ENCODE measurements at regions not wholly inside any gene's neighbourhood (a gene's known extent, or its start where the extent isn't known, plus 50 kb on each side); places are given as distances from the start of the nearest gene placed in this dataset.
"Not testable (repeated sequence)": the region's sequence is repeated elsewhere in the genome, so short reads cannot be mapped to it uniquely, and the experiment has no call there.

DNA sequence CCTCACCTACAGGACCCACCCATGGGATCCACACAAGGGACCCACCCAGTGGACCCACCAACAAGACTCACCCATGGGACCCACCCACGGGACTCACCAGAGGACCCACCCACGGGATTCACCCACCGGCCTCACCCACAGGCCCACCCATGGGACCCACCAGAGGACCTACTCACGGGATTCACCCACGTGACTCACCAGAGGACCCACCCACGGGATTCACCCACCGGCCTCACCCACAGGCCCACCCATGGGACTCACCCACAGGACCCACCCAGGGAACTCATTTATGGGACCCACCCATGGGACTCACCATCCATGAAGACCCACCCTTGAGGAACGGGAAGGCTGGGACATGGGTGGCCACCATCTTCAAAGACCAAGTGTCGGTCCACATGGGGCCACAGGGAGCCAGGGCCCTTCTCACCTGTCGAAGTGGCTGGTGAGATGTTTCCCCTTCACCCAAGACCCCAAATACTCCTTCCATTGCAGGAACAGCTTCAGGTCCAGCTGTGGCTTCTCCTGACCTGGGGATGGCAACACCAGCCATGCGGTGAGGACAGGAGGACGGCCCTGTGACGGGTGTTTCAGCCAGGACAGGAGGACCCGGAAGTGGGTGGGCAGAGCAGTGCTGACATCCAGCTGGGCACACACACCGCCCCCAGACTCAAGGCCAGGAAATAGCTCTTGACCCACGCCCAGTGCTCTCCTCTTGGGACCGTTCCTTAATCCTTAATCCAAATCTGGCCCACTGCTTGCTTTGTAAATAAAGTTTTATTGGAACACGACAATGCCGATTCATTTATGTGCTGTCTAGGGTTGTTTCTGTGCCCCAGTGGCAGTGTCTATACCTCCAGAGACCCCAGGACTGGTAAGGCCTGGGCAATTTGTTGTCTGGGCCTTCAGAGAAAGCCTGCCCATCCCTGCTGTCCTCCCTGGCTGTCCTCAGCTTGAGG lies 1005.1 kb downstream of the BRD1 start:
- DNase-seq (ENCODE audit: low read depth in 2 of 2), result no peak

DNA sequence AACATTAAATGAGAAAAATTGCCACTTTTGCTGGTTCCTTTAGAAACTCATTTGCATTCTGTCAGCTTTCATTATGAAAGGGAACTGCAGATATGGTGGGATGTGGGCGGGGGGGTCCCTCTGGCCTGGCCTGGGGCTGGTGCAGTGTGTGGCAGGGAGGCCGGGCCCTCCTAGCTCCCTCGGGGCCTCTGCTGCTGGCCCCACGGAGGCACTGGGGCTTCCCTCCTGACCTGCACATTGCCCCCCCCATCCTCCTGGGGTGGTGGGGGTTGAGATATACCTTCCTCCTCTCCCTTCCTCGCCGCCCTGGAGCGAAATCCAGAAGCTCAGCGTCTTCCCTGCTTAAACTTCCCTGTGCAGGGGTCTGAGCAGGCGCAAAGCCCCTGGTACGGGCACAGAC lies 1005.9 kb downstream of the BRD1 start:
- DNase-seq (ENCODE audit: low read depth in 2 of 2), result no peak

DNA sequence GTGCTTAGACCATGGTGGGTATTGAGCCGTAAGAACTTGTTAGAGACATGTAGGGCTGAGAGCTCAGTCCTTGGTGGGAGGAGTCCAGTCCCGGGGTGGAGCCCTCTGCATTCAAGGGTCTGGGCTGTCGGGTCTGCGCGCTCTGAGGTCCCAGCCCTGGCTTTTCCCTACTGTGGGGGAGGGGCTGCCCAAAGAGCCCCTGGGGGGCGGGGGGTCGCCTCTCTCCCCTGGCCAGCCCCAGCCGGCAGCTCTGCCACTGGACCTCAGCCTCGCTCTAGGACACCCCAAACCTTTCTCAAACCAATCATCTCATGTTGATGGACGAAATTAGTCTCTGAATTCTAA lies 1006.4 kb downstream of the BRD1 start:
- DNase-seq (ENCODE audit: low read depth in 2 of 2), result no peak

DNA sequence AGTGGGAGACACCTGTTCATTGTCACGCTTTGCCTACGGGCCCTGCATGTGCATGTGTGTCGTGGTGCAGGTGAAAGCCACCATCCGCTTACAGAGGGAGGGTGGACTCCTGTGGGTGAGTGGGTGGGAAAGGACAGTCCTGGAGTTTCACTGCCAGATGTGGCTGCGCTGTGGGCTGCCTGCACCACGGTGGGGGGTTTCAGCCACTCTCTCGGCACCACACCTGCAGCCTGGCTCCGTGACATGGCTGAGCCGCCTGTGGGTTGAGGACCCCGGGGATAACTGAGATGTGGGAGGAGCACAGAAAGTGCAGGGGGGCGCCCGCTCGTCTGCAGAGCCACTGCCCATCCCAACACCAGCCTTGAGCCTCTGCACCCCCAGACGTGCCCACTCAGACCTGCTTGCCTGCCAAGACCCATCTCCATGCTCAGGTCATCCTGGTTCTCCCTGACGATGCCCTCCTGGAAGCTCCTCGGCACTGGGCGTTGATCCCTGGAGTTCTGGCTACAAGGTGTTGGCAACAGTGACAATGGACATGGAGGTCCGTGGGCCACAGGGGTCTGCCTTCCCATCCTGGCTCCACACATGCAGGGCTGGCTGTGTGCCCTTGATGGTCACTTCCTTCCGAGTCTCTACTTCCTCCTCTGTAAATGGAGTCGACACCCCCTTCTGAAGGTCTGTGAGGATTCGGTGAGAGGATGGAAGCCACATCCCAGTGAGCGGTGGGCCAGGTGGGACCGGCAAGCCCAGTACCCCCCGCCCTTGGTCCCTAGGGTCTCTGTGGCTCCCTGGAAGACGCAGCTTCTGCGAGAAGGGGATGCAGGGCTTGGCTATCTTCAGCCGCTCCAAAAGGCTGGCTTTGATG lies 1007.0 kb downstream of the BRD1 start:
- DNase-seq (ENCODE audit: low read depth in 2 of 2), result no peak

DNA sequence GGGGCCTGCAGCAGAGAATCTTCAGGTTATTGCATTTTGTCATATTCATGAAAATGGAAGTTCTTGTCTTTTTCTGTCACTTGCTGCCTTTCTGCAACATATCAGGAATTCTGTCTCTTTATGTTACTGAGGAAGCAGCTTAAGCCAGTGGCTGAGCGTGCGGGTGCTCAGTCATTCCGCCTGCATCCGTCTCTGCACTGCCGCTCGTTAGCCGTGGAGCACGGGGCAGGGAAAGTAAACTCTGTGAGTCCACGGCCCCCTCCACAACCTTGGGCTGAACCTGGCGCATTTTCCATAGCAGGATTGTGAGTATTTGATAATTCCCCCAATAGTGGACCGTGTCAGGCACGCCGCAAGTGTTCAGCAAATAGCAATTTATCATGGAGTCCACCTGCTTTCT lies 1007.7 kb downstream of the BRD1 start:
- no peak for DNase-seq (ENCODE audit: low read depth in 2 of 2)

DNA sequence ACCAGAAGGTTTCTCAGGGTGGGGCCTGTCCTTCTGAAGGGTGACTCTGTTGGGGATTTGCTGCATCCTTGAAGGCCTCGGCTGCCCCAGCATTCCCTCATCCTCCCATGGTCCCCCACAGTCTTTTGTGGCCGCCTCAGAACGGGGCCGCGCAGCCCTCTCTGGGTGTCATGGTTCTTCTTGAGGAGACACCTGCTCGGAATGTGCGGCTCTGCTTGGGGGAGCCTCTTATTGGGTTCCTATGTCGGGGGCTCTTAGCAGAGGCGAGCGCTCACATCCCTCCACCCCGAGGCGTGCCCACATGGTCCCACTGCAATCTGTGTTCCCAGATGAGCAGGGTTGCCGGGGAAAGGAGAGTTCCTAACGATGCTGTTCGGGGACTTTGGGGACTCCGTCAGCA lies 1008.4 kb downstream of the BRD1 start:
- no peak for DNase-seq (ENCODE audit: low read depth in 2 of 2)

DNA sequence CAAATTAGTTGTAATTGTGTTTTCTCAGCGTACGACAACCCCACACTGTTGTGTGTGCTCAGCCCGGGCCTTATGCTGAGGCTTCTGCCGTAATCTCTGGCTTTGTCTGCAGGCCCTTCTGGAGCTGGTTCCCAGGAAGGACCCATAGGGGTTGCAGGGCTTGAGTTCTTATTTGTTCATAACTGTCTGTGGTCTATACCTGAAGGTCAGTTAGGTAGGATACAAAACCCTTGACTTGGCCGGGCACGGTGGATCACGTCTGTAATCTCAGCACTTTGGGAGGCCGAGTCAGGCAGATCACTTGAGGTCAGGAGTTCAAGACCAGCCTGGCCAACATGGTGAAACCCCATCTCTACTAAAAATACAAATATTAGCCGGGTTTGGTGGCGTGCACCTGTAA lies 1010.2 kb downstream of the BRD1 start:
- not testable (repeated sequence) for DNase-seq (ENCODE audit: low read depth in 2 of 2)

DNA sequence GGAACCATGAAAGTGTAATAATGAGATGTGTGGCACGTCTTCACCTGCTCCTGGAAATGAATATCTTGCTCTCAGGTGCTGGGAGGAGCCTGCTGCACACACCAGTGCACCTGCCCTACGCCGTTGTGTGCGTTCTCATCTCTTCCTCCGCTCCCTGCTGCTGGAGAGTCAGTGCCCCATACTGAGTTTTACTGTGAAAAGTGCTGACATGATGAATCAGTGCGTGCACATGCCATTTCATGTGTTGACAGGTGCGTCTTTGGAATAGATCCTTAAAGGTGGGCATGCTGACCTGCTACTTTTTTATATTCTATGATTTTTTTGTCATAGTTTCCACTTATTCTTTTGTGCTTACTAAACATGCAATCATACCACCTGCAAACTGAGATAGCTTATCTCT lies 1015.8 kb downstream of the BRD1 start:
- DNase-seq (ENCODE audit: low read depth in 2 of 2), result no peak

DNA sequence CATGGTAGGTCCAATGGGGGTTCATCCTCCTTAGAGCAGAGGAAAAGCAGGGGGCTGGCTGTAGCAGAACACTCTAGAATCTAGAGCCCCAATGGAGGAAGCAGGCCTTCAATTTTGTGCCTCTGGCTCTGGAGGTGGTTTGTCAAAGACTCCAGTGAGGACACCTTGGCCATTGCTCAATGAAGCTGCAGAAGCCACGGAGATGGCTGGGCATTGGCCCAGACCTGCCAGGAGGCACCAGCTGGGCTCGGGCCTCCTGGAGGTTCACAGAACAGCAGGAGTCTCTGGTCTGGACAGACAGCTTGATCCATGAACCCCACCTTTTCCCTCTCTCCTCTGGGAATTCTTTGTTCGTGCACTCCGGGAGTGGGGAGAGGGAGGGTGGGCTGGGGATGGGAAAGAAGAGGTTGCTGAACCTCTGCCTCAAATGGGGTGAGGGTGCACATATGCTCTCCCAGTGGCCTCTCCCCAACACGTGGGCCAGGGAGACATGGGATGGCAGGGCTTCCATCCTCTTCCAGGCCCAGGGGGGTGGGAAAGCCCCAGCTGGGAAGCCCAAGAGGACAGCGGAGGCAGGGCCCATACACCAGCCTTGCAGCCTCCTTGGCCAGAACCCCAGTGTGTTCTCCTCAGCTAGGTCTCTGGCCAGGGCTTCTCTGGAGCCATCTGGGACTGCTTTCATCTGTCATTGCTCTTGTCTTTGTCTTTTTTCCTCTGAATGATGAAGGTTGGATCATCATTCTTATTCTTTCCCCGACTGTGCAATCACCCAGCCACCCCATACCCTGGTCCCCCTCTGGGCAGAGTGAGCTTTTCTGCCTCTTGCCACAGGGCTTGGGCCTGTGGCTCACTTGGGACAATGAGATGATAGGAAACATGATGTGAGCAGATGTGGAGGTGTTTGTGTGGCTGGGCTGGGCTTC lies 1019.4 kb downstream of the BRD1 start:
- no peak for DNase-seq (ENCODE audit: low read depth in 2 of 2)

DNA sequence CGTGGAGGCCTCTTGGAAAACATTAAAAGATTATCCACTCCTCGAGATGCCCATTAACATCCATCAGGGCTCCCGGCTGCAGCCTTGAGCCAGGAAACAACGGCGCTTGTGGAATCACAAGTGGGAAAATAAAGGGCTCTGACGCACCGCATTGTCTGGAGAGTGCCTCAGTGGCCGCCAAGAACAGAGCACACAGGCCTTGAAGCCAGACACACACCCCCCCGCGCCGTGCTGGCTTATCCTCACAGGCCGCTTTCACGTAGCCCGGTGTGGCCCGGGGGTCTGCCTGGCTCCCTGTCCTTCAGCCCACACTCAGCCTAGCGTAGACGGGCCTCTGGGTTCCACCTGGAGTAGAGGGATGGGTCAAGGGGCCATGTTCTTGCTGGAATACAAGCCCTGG lies 1020.5 kb downstream of the BRD1 start:
- no peak for DNase-seq (ENCODE audit: low read depth in 2 of 2)

DNA sequence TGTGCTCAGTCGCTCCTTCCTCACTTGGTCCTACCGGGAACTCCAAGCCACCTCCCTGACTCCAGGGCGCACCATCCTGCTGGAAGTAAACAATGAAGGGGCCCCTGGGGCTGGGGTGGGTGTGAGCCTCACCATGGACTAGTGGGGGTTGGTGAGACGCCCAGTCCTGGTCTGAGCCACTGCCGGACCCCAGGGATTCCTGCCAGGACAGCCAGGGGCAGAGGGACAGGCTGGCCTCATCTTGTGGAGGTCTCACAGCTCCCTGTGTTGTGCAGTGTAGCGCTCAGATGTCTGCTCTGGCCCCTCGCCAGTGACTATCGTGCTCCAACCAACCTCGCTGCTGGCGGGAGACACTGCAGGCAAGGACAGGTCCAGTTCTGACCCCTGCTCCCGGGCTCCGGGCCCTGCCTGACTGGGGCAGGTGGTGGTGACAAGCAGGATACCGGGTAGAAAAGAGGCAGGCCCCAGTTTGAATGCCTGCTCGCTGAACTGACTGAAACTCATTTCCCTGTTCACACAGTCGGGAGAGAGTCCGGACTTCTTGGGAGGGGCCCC lies 1021.4 kb downstream of the BRD1 start:
- no peak for DNase-seq (ENCODE audit: low read depth in 2 of 2)

DNA sequence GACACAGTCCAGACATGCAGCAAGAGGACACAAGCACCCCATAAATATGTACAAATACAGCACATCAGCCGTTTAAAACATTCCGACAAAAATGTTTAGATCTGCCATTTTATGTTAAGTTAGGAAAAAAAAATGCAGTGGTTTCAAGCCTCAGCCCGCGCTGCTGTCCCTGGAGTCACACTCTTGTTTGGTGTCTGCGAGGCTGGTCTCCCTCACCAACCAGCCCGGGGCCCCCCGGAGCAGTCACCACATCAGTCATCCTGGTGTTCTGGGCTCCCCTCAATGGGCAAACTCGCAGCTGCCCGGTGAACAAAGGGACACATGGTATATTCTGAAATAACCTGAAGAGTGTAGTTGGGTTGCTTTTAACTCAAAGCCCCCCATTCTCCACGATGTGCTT lies 1022.2 kb downstream of the BRD1 start:
- DNase-seq (ENCODE audit: low read depth in 2 of 2), result no peak

DNA sequence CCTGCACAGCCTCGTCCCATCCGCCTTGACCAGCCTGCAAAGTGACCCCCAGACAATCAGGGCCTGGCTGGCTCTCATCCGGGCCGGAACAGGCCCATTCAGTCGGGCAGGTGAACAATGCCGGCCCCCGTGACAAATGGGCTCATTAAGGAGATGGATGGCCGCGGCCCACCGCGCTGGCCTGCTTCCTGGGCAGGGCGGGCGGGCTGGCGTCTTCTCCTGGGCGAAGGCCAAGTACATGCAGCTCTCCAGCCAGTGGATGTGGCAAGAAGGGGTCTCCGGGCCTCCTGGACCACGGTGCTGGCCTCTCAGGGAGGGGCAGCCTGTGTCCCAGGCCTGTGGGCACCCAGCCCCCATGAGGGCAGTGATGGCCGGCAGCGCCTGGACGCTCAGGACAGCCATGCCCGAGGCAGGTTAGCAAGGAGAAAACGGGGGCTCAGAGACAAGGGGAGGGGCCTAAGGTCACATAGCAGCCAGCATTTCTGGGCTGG lies 1022.8 kb downstream of the BRD1 start:
- DNase-seq (ENCODE audit: low read depth in 2 of 2), result no peak

DNA sequence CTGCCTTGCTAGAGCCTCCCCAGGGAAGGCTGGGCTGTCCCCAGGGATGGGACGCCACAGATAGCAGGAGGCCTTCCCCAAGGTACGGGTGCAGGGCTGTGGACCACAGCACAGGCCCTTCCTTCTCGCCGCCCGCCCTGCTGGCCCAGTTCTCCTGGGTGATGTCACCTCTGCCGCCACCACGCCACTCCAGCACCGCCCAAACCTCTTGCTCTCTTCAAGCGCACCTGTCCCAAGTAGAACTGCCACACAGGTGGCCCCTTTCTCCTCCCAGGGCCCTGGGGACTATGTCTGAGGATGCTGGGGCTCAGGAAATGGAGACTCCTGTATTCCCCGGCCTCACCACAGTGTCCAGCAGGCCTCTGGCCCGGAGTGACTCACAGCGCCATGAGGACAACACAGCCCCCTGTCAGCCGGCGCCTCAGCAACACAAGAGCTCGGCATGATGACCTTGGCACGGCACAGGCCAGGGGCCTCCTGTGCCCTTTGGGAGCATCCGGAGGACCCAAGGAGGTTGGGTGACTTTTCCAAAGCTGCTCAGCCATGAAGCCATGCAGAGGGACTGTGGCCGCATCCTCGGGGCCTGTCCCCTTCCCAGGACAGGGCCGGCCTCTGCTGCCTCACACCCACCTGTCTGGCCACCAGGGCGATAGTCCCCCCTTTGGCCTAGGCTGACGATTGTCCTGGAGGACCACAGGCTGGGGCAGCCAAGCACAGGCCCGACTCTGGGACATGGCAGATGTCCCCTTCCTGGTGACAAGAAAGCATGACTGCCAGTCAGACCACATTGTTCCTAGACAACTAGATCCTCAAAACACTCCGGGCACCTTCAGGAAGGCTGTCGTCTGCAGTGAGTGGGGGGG lies 1023.5 kb downstream of the BRD1 start:
- no peak for DNase-seq (ENCODE audit: low read depth in 2 of 2)

DNA sequence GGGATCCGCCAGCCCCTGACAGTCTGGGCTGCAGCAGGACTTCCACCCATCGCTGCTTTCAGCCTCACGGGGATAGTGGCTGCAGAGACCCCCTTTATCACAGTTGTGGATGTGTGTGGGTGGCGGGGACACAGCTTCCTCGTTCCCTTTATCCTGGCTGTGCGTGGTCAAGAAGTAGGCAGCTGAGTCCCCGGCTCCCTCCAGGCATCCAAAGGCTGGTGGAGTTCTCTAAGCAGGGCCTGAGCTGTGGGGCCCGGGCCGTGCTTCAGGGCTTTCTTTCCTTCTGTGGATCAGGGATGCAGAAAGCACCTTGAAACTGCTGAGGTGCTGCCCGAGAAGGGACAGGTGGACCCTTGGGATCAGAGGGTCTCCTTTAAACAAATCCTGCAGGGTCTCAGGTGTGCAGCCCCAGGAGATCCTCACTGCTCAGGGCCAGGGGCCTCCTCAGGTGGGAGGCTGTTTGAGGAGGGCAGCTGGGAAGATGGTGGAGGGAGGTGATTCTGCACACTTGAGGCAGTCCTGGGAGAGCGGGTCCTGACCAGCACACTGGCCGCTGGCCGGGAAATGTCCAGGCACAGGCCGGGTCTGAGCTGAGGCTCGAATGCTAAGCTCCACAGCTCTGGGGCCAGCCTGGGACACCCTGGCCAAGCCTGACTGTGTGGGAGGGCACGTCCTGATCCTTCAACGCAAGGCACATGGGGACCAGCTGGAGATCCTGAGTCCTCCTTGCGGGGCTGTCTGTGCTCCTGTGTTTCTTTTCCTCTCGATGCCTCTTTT lies 1024.3 kb downstream of the BRD1 start:
- DNase-seq (ENCODE audit: low read depth in 2 of 2), result no peak

DNA sequence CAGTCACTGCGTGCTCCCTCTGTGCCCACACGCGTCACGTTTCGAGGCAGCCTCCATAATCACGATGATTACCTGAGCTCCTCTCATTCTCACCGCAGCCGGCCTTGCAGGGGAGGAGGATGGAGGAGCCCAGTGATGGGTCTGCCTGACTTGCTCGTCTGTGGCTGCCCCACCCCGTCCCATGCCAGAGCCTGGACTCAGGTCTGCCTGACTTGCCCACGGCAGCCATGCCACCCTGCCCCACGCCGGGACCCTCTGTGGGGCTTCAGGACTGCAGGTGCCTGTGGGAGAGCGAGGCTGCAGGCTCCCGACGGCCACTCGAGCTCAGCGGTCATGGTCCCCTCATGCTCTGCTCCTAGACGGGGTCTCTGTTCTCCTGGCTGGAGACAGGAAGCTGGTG lies 1025.1 kb downstream of the BRD1 start:
- no peak for DNase-seq (ENCODE audit: low read depth in 2 of 2)

DNA sequence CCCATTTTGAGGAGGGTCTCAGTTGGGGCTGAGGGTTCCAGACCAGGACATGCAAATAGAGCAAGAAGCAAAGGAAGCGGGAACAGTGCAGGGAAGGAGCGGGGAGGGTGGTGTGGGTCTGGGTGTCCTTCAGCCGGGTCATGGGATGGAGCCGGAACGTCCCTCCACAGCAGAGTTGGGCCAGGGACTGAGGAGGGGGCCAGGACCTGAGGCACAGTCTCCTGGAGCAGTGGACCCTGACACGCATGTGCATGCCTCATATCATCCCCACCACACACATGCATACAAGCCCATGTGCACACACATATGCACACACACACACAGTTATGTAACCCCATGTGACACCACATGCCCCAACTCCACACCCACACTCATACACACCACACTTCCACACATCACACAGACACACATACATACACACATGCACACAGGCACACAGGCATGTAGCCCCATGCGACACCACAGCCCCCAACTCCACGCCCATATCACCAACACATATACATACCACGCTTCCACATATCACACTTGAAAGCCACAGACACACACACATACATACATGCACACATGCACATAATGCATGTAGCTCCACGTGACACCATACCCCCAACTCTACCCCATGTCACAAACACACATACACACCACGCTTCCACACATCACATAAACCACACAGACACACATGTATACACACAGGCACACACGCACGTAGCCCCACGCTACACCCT lies 1026.6 kb downstream of the BRD1 start:
- DNase-seq (ENCODE audit: low read depth in 2 of 2), result no peak

DNA sequence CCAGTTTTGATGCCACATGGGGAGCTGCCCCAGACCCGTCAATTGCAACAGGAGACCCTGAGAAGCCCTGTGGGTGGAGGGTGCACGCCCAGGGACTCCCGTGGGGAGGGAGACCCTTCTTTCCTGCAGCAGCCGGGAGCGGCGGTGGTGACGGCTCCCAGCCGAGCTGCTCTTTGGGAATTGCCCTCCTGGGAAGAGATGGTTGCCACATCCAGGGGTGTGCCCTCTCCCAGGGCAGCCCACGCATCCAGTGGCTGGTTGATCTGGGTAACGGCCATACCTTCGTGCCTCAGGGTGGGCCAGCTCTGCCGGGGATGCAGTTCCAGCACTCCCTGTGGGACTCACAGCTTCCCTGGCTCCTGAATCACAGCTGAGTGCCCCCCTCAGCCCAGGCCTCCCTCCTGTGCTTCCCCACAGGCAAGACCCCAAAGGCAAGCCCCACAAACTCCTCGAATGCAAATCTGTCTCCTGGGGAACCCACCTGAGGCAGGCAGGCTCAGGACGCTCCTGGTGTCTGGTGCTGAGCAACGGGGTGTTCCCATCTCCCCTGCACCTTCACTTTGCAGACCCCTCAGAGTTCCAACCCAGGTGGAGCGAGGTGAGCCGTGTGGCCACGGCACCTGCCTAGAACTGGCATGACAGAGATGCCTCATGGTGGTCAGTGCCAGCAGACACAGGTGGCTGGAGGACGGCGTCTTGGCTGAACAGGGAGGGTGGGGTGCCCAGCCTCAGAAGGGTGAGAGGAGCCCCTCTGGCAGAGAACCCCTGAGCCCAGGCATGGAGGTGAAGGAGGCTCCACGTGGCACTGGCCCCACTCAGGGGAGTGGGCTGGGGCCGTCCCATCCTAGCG lies 1027.4 kb downstream of the BRD1 start:
- DNase-seq (ENCODE audit: low read depth in 2 of 2), result no peak
